Stimulated activated CD4-positive, alpha-beta T cell treated with anti-CD3 and anti-CD28 coated beads, TNF-alpha, amount 100 ng/mL, for 1 hour (primary cell): ENCODE measurements at regions not wholly inside any gene's neighbourhood (a gene's known extent, or its start where the extent isn't known, plus 50 kb on each side); places are given as distances from the start of the nearest gene placed in this dataset.

Experiments used
- DNase-seq, 3 donors: peaks; one replicate each; pipeline ENCODE4 v3.0.0-alpha.2; 2020; ENCODE audit warnings: low read depth in 3 of 3, low spot score in 1 of 3

DNA sequence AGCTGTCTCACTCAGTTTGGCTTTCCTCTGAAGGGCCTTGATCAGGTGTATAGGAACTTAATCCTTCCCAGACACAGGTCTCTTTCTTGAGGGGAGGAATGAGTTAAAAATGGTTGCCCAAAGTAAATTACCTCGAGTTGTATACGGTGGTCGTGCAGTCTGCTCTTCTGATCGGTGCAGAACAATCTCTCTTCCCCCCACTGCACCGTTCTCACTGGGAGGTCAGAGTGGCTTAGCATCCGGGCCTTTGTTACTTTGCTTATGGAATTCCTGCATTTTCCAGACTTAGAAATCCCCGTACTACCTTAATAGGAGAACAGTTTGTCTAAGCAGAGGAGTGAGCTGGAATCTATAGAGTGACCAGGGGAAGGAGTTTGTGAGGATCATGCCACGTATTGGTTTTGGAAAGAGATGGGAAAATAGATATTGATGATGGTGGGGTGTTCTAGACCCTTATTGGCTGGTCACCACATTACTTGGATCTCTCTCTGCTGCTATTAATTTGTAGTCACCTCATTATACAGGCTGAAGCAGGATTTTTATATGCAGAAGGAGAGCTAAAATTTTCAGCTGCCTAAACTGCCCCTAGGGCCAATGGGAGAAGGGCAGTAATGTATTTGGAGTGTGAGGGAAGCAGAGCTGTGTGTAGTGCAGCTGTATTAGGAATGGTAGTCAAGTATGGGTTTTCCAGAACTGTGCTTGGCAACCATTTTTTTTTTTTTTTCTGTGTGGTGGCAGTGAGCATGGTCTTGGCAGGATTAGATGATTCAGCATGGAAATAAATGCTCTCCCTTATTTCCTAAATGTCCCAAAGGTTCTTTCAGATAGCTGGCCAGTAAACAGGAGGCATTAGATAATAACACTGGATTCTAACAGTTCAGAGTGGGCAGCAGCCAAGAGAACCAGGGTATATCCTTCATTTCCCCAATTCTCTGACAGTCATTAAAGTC lies 81.5 kb downstream of the NDUFS5 start:
- no peak for DNase-seq

- no peak for DNase-seq
These were observed 83.5 kb downstream of the NDUFS5 start for GRCh38 chr1:39109644-39110043.

GRCh38 chr1:39110325-39110851 lies 84.2 kb downstream of the NDUFS5 start:
- no peak for DNase-seq

GRCh38 chr1:39110882-39111281 lies 84.7 kb downstream of the NDUFS5 start:
- no peak for DNase-seq

DNA sequence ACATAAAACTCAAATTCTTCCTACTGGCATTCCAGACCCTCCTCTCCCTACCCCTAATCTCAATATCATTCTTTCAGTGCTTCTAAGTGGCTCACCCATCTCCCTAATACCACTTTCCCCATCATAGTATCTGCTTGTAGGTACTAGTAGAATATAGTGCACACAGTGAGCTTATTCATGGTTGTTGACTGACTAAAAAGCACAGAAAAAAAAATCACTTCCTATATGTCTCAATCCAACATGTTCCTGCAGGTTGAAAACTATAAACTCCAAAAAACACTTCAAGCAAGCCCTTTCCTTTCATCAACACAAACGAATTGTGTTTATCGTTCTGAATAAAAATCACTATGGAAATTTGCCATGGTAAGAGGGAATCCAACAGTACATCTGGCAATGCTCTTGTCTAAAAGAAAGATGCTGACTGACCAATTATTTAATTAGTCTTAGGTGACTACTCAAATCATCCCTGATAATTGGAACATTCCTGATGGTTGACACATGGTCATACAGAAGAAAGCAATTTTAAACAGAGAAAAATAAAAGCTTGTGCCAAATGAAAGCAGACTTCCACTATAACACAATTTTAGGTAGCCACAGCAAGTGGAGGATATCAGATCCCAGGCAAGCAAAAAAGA lies 87.1 kb downstream of the NDUFS5 start:
- no peak for DNase-seq

GRCh38 chr1:39115271-39116110 lies 89.0 kb upstream of the MACF1 start:
- no peak for DNase-seq

DNA sequence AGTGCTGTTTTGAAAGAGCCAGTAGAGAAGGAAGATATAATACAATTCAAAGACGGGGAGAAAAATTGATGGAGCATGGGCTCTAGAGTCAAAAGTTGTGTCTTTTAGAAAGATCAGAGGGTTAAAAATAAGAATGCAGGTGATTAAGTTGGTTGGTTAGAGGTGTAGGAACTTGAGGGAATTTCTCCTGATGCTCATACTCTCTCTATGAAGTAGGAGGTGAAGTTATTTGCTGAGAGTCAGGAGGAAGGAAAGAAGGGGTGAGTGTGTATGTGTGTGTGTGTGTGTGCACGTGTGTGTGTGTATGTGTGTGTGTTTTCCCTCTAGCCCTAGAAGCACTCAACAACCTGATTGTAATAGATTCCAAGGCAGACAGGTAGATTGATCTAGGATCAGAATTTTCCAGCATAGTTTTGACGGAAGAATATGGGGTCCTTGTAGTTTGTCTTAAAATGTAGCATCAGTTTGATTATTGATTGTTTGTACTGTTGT lies 88.3 kb upstream of the MACF1 start:
- DNase-seq, result no peak

DNA sequence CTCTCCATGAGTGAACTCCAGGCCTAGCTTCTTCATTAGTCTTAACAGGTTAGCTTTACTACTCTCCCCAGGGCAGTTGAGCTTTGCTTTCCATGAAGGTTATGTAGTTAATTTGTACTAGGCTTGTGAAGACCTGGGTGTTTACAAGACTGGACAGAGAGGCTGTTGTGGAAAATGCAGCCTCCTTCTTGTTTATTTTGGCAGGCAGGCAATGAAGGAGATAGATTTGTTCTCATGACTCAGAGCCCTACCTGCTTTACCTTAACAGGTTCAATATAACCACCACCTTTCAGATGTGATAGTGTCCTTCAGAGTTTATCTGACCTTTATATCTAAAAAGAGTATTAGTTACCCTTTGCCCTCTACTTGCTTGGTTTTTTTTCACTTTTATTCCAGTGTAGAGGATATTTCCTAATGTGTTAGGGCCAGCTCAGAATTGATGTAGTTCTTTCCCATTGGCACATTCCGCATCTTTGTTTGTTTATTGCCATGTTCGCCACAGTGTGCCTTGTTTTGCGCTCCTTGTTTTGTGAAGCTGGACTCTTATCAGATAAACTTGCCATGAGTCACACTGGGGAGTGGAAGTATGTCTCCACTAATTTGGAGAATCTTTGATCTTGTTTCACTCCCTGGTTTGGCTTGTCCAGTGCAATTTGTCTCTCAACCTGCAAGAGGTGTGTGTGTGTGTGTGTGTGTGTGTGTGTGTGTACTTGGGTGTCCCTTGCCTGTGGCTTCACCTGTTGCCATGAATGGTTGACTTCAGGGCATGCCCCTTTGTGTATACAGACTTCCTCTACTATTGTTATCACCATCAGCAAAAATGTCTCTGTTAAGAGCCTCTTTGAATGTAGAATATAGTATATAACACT lies 87.4 kb upstream of the MACF1 start:
- no peak for DNase-seq

GRCh38 chr1:39117899-39118450 lies 86.5 kb upstream of the MACF1 start:
- DNase-seq, result no peak

- no peak for DNase-seq
These were observed 82.4 kb upstream of the MACF1 start for GRCh38 chr1:39122056-39122455.

DNA sequence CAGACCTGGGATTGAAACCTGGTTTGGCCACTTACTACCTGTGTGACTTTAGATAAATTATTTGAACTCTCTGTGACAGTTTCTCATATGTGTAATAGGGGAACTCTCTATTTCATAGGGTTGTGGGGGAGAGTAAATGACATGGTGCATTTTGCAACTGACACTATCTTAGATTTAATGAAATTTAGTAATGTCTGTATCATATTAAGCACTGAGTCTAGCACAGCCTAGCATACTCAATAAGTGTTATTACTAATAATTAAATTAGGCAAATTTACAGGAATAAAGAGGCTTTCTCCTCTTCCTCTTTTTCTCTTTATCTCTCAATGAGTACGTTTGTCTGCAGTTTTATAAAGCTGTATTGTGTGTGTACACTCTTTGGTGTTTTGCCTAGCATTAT lies 80.2 kb upstream of the MACF1 start:
- DNase-seq, result no peak

DNA sequence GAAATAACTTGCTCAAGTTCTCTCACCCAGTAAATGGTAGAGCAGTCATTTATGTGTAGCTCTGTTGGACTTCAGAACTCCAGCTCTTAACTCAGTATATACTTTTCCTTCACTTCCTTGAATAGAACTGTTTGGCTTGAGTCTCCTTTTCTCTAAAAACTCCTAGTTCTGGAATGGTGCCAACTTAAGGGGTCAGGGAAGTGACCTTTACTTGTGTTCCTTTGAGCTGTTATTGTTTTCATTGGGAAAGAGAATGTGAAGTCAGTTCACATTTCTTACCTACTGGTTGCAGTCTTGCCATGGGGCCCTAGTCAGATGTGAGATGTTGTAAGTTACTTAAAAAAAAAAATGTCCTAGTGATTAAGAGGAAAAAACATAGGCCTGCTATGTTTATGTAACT lies 77.0 kb upstream of the MACF1 start:
- no peak for DNase-seq

DNA sequence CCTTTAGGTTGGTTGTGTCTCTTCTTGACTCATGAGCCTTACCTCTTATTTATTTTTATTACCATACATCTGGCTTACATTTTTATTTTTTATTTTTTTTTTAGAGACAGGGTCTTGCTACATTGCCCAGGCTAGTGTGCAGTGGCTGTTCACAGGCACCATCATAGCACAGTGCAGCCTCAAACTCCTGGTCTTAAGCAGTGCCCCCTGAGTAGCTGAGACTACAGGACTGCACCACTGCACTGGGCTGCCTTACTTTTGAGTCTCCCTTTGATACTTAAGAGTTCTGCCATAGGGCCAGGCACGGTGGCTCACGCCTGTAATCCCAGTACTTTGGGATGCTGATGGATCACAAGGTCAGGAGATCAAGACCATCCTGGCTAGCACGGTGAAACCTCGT lies 76.4 kb upstream of the MACF1 start:
- DNase-seq, result no peak

GRCh38 chr1:39128959-39129358 lies 75.5 kb upstream of the MACF1 start:
- DNase-seq, result no peak

GRCh38 chr1:39129514-39129913 lies 75.0 kb upstream of the MACF1 start:
- no peak for DNase-seq

DNA sequence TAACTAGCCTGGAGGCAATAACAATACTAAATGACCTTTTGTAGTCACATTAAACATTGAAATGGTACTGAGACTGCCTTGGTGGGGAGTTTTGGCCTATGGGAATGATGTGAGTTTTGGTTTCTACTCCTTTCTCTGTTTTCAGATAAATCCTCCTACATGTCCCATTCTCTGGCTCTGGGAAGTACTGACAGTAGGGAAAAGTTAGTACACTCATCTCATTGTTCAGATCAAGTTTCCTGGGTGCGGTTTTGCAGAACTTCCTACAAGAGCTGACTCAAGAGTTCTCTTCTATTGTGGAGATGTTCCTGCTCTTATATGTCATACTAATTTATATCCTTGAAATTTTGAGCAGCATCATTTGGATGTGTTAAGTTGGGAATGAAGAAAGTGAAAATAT lies 74.2 kb upstream of the MACF1 start:
- DNase-seq, result no peak

DNA sequence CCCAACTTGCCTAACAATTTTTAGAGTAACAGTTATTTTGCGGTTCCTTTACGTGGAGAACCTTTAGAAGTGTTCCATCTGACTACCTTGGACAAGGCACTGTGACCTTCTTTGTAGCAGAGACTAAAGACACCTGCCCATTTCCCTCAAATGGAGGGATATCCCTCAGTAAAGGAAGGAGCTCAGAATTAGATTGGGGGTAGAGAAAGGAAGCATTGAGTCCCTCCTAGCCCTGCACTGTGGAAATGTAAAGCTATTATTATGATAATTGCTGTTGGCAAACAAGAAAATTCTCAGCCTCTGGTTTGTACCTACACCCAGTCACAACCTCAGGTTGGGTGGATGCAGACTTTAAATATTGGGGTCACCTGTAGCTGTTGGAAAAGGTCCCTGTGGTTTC lies 72.6 kb upstream of the MACF1 start:
- DNase-seq, result no peak

DNA sequence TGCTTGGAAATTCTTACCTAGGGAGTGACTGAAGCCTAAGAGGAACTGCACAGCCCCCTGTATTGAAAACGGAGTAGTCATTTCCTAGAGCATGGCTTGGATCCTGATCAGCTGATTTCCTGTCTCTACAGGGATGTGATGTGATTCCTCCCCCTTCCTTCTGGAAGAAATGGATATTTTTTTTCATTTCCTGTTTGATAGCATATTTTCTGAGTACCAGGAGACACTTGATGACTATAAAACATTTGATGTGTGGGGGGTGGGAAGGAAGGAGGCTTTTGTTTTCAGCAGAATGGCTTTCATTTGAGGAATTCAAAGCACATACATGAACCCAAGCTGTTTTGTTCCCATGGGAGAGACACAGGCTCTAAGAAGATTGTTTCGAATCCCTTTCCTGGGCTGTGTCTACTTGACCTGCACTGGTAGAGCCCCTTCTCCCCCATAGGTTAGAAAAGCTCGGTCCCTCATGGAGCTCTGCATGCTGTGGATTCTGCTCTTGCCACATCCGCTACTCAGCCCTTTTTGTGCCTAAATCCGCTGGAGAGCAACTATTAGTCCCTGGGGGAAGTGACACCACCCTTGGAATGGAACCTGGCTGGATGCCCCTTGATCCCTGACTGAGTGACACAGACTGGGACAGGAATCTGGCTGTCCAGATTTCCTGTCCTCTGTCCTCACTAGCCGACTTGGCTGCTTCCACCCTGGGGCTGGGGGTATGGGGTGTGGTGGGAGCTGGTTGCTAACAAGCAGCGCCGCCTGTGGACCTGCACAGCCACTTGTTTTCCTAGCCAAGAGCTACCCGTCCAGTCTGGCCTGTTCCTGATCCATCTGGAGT lies 71.8 kb upstream of the MACF1 start:
- DNase-seq, result no peak

DNA sequence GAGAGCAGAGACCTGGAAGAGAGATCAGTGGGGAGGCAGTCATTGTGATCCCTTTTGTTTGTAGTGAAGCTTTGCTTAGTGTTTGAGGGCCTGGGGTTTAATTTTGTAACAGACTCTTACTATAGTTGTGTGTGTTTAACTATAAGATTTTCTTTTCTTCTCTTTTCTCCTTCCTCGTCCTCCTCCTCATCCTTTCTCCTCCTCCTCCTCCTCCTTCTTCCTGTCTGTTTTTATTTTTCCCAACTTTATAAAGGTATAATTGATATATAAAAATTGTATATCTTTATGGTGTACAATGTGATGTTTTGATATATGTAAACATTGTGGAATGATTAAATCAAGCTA lies 71.2 kb upstream of the MACF1 start:
- DNase-seq, result no peak
